ENCODE measurements at regions not wholly inside any gene's neighbourhood (a gene's known extent, or its start where the extent isn't known, plus 50 kb on each side); places are given as distances from the start of the nearest gene placed in this dataset.

GRCh38 chr16:62383941-62384340 is 347.7 kb upstream of the CDH8 start:
- H3K27me3 ChIP-seq: no peaks in the 10 kb centered on the region
- intact Hi-C loops (cut with DNase I; ENCODE audit: low total_unique reads): no loop called here
- no peak overlapping the region for H3K4me3 ChIP-seq
- DNase-seq: no peak
- H3K9me3 ChIP-seq: no peaks in the 10 kb centered on the region
- no peak for TF ChIP-seq CTCF (IDR thresholded peaks at IDR 0.05)
- H3K4me1 ChIP-seq: no peaks in the 10 kb centered on the region
- no peaks in the 10 kb centered on the region for H3K36me3 ChIP-seq
- H3K27ac ChIP-seq: no peak overlapping the region

GRCh38 chr16:62370445-62370844 is 334.2 kb upstream of the CDH8 start:
- DNase-seq: no peak
- Histone ChIP-seq H3K4me3 (no peak overlapping the region), H3K27ac (no peak overlapping the region), H3K4me1 (no peaks in the 10 kb centered on the region), H3K9me3 (no peaks in the 10 kb centered on the region), H3K36me3 (no peaks in the 10 kb centered on the region), H3K27me3 (no peaks in the 10 kb centered on the region)
- intact Hi-C loops (cut with DNase I; ENCODE audit: low total_unique reads): no loop called here
- no peak for TF ChIP-seq CTCF (IDR thresholded peaks at IDR 0.05)

GRCh38 chr16:62363501-62363900 is 327.3 kb upstream of the CDH8 start:
- no peaks in the 10 kb centered on the region for H3K27me3 ChIP-seq
- no peaks in the 10 kb centered on the region for H3K4me1 ChIP-seq
- TF ChIP-seq CTCF (IDR thresholded peaks at IDR 0.05): no peak
- DNase-seq: no peak
- no peak overlapping the region for H3K4me3 ChIP-seq
- no peaks in the 10 kb centered on the region for H3K36me3 ChIP-seq
- H3K9me3 ChIP-seq: no peaks in the 10 kb centered on the region
- intact Hi-C loops (cut with DNase I; ENCODE audit: low total_unique reads): no loop called here
- no peak overlapping the region for H3K27ac ChIP-seq

DNA sequence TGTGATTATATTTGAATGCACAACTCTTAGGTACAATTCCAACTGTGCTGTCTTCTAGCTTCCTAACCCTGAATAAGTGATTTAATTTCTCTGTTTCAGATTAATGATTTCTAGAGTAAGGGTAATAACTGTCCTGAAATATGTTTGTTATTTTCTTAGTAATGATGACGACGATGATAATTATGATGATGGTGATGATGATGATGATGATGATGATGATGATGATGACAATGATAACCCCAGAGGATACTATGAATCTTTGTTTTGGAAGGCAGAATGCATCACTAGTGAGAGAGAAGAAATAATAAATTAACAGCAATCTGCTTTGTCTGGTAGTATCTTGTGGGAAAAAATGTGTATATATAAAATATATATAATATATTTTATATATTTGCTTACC is 317.1 kb upstream of the CDH8 start:
- TF ChIP-seq CTCF (IDR thresholded peaks at IDR 0.05): no peak
- Histone ChIP-seq H3K4me3 (no peak overlapping the region), H3K36me3 (no peaks in the 10 kb centered on the region), H3K27ac (no peak overlapping the region), H3K27me3 (no peaks in the 10 kb centered on the region), H3K4me1 (no peaks in the 10 kb centered on the region), H3K9me3 (no peaks in the 10 kb centered on the region)
- no peak for DNase-seq
- intact Hi-C loops (cut with DNase I; ENCODE audit: low total_unique reads): no loop called here

DNA sequence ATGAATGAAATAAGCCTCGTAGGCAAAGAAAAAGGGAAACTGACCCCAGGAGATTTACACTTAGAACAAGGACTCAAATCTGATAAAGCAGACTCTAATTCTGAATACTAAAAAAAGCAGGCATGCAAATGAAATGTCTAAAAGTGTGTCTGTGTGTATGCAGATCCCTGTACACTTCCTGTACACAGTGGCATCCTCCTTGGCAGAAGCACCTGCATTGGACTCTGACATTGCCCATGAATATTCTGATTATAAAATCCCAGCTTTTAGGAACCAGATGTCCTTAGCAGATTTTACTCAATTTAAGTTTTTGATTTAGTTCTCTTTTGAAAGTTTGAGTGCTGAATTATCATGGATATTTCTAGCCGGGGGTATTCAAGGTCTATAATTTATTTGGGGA is 306.0 kb upstream of the CDH8 start:
- intact Hi-C loops (cut with DNase I; ENCODE audit: low total_unique reads): no loop called here
- no peaks in the 10 kb centered on the region for H3K27me3 ChIP-seq
- H3K9me3 ChIP-seq: no peaks in the 10 kb centered on the region
- DNase-seq: no peak
- no peaks in the 10 kb centered on the region for H3K4me1 ChIP-seq
- no peak overlapping the region for H3K27ac ChIP-seq
- TF ChIP-seq CTCF (IDR thresholded peaks at IDR 0.05): no peak
- H3K36me3 ChIP-seq: no peaks in the 10 kb centered on the region
- H3K4me3 ChIP-seq: no peak overlapping the region

DNA sequence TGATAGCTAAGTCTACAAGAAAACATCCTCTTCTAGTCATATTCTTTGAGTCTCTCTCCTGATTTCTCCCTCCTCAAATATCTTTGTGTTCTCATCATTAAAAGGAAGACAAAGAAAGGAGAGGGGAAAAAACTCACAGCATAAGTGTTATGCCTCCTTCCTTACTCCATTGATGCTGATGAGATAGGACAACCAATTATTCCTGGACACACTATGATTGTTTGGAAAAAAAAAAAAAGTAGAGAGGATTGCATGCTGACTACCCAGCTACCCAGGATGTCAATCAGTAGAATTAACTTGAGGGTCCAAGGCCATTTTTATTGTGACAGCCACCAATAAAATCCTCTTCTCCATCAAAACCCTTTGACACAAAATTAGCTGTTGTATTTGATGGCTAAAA is 299.1 kb upstream of the CDH8 start:
- no peak for TF ChIP-seq CTCF (IDR thresholded peaks at IDR 0.05)
- H3K4me3 ChIP-seq: no peak overlapping the region
- H3K9me3 ChIP-seq: no peaks in the 10 kb centered on the region
- no peaks in the 10 kb centered on the region for H3K36me3 ChIP-seq
- no peaks in the 10 kb centered on the region for H3K27me3 ChIP-seq
- H3K27ac ChIP-seq: no peak overlapping the region
- intact Hi-C loops (cut with DNase I; ENCODE audit: low total_unique reads): no loop called here
- DNase-seq: no peak
- H3K4me1 ChIP-seq: no peaks in the 10 kb centered on the region

Measured in tibial artery (tissue), 4 donors.